Kidney tubule cell (primary cell): ENCODE measurements at regions not wholly inside any gene's neighbourhood (a gene's known extent, or its start where the extent isn't known, plus 50 kb on each side); places are given as distances from the start of the nearest gene placed in this dataset.
A peak's percentile ranks its signal among the peaks of the same experiment; 100 is the strongest.
"Not testable (repeated sequence)": the region's sequence is repeated elsewhere in the genome, so short reads cannot be mapped to it uniquely, and the experiment has no call there.

Source experiments
- DNase-seq: peaks from one replicate; pipeline ENCODE4 v3.0.0-alpha.2; 2018; ENCODE audit warnings: low spot score

GRCh38 chr5:41995193-41995592, 70.1 kb downstream of the FBXO4 start:
- no peak for DNase-seq

DNA sequence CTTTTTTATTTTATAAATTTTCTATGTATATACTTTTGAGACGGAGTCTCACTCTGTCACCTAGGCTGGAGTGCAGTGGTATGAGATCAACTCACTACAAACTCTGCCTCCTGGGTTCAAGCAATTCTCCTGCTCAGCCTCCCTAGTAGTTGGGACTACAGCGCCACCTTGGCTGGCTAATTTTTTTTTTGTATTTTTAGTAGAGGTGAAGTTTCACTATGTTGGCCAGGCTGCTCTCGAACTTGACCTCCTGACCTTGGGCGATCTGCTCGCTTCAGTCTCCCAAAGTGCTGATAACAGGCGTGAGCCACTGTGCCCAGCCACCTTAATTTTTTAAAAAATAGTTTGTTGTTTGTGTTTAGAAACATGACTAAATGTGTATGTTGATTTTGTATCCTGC, 76.6 kb downstream of the FBXO4 start:
- no peak for DNase-seq

GRCh38 chr5:42003852-42004251, 78.8 kb downstream of the FBXO4 start:
- not testable (repeated sequence) for DNase-seq

DNA sequence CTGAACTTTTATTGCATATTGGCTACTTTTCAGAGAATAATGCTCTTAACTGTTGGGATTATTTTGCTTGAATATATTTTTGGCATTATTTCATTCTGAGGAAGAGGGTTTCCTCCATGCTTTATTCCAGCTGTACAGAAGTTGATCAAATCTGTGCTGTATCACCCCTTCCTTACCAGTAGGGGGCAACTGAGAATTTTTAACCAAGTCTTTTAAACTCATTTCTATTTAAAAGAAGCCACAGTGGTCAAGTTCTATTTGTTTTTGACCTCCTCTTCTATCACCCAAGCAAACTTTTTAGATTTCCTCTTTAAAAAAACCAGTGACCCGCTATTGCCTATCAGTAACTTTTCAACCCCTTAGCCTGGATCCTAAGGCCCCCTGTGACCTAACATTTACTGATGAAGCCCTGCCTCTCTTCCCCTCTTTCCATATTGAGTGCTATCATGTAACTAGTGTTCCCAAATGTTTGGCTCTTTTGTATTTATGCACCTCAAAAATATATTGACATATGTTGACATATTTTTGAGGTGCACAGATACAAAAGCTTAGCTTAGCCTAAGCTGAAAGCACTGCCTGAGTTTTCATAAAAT, 80.6 kb downstream of the FBXO4 start:
- peak; percentile 42 for DNase-seq

- DNase-seq, result no peak
Measured at GRCh38 chr5:42013561-42013960, 88.5 kb downstream of the FBXO4 start.

- no peak for DNase-seq
Measured at GRCh38 chr5:42015254-42015653, 90.2 kb downstream of the FBXO4 start.

DNA sequence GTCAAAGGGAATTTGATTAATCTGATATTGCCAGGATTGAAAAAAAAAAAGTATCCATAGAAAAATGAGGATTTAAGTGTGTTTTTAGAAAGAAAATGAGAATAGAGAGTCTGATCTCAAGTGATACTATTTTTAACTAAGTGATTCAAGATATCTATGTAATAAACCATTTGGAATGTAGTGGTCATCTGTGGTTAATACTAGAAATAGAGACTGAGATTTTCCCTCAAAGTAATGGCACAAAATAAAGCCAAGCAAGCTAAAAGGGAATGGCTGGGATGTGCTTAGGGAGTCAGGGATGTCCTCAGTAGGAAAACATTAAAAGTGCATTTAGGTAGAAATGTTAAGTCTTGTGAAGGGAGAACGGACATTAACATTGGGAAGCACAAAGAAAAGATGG, 90.6 kb downstream of the FBXO4 start:
- peak; percentile 9 for DNase-seq

GRCh38 chr5:42020788-42021530, 95.9 kb downstream of the FBXO4 start:
- peak; percentile 71 for DNase-seq

- peak; percentile 57 for DNase-seq
Measured at GRCh38 chr5:42021923-42022322, 96.8 kb downstream of the FBXO4 start.

DNA sequence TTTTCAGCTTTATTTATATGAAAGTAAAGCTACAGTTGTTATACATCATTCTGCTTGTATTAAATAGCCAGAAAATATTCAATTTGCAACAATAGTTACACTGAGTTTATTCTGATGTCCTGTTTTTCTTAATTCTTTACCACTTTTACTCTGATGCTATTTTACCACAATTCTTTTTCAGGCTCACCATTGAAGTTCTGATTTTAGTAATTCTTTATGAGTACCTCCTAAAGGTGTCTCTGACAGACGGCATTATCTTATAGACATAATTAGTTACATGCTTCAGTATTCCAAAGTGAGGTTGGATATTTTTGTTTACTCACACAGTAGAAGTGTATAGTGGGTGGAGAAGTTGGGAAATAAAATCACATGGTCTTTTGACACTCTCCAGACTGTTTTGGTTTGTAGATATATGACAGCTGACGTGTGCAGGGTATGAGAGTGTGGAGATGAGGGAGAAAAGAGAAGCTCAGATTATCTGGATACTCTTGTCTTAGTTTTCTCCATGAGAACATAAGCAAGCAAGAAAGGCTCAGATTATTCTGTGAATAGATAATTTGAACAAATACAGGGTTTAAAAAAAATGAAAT, 97.4 kb downstream of the FBXO4 start:
- DNase-seq, result no peak

- DNase-seq, result no peak
Measured at GRCh38 chr5:42026446-42026845, 101.4 kb downstream of the FBXO4 start.

- DNase-seq, result no peak
Measured at GRCh38 chr5:42032137-42032536, 107.1 kb downstream of the FBXO4 start.

DNA sequence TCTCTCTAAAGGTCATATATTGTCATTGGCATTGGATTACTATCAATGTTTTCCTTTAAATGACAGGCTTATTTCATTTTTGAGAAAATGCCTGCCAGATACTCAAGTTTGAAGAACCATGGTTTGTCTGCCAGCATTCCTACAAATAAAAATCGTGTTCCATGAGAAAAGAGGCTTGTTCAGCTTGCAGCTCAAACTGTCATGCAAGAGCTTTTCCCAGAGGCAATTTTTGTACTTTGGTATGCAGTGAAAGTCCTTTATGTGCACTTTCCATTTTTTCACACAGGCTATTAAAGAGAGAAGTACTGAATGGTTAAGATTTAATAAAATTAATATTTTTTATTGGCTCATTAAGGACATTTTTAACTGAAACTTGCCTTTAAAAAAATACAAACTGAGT, 110.4 kb downstream of the FBXO4 start:
- DNase-seq, result no peak

DNA sequence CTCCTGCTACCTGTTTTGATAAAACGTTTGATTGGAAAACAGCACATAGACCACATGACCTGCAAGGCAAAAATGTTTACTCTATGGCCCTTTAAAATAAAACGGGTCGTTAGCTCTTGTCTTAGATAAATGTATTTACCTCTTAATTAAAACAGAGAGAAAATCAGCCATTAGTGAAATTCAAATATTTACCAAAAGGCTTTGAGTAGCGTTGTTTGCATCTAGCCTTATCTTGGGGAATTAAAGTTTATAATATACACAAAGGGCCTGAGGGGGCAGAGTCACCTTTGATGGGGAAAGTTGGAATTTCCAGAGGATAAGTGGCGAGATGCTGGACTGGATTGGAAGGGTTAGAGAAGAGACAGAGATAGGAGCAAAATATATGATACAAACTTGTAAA, 111.3 kb downstream of the FBXO4 start:
- no peak for DNase-seq

GRCh38 chr5:42037379-42037932, 112.4 kb downstream of the FBXO4 start:
- no peak for DNase-seq

DNA sequence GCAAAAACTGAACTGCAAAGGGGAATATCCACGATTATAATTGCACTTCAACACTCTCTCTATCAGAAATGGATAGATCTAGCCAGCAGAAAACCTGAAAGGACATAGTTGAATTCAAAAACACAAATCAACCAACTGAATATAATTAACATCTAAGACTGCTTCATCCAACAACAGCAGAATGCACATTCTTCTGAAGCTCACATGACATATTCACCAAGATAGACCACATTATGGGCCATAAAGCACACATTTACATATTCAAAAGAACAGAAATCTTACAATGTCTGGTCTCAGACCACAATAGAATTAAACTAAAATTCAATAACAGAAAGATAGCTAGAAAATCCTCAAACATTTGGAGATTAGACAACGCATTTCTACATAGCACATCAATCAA, 118.3 kb downstream of the FBXO4 start:
- DNase-seq, result no peak

GRCh38 chr5:42057254-42057690, 132.2 kb downstream of the FBXO4 start:
- peak; percentile 64 for DNase-seq

- peak; percentile 36 for DNase-seq
Measured at GRCh38 chr5:42059291-42059690, 134.2 kb downstream of the FBXO4 start.

- no peak for DNase-seq
Measured at GRCh38 chr5:42059778-42060464, 134.8 kb downstream of the FBXO4 start.

- DNase-seq, result no peak
Measured at GRCh38 chr5:42061121-42061520, 136.0 kb downstream of the FBXO4 start.

GRCh38 chr5:42064821-42065220, 139.7 kb downstream of the FBXO4 start:
- DNase-seq, result peak; percentile 31

DNA sequence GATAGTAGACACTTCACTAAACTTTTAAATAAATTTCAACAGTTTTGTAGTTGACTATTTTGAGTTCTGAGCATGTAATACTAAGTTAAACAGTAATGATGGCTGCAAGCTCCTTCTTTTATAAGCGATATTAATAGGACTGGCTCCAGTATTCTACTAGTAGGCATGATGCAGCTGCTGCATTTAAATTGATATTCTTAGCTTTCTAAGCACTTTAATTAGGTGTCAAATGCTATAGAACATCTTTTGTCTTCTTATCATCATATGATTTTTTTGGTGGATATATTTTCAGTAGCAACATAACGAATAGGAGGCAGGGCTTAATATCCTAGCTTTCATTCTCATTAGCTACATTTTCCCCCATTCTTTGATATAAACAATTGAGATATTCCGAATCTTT, 141.1 kb downstream of the FBXO4 start:
- DNase-seq, result no peak

DNA sequence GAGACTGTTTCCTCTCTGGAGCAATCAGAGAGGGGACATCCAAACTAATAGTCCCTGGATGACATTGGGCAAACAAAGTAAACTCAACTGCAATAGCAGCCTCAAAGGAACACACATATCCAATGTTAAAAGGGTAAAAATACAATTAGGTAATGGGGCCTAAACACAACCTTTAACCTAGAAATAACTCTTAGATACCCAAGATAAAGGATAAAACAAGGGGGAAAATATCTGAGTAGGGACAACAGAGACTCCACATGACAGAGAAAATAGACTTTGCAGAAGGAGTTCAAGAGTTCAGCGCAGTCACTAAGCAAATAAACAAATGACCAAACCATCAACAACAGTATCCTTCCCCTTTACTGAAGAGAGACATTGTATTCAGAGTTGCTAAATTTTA, 149.3 kb downstream of the FBXO4 start:
- DNase-seq, result no peak
